Stimulated activated naive CD4-positive, alpha-beta T cell treated with Interleukin-2 at 50 U/mL for 16 hours (primary cell): ENCODE measurements at regions not wholly inside any gene's neighbourhood (a gene's known extent, or its start where the extent isn't known, plus 50 kb on each side); places are given as distances from the start of the nearest gene placed in this dataset.

Experiments
- DNase-seq: peaks from one replicate; lab custom pipeline; 2025; lab: John Stamatoyannopoulos, UW

- DNase-seq, result no peak
These were observed 181.8 kb upstream of the KIAA1217 start for GRCh38 chr10:24027107-24027506.

- no peak for DNase-seq
These were observed 174.4 kb upstream of the KIAA1217 start for GRCh38 chr10:24034571-24034970.

DNA sequence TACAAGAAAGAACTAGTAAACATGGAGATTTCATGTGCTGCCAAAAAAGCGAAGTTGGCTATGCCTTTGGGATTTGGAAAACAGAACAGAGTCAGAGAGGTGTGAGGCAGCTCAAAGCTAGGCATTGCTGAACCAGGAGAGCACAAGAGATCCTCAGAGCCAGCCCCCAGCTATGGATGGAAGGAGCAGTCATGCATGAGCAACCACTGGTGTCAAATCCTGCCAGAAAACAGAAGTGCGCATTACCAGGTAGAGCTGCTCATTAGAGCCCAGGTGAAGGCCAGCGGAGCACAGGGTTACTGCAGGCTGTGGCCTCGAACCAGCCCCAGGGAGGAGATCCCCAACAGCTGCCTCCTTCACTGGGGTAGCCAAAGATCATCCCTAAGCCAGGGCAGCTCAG is 173.2 kb upstream of the KIAA1217 start:
- no peak for DNase-seq

DNA sequence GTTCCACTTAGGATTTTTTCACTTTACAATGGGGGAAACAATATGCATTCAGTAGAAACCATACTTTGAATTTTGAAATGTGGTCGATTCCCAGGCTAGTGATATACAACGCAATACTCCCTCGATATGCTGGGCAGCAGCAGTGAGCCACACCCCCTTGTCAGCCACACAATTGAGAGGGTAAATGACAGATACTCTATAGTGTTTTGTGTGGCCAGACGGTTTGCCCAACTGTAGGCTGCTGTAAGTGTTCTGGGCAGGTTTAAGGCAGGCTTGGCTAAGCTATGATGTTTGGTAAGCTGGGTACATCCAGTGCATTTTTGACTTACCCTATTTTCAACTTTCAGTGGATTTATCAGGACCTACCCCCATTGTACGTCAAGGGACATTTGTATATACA is 169.6 kb upstream of the KIAA1217 start:
- no peak for DNase-seq

GRCh38 chr10:24039897-24040296 is 169.0 kb upstream of the KIAA1217 start:
- DNase-seq, result no peak

- no peak for DNase-seq
These were observed 167.9 kb upstream of the KIAA1217 start for GRCh38 chr10:24041034-24041433.

DNA sequence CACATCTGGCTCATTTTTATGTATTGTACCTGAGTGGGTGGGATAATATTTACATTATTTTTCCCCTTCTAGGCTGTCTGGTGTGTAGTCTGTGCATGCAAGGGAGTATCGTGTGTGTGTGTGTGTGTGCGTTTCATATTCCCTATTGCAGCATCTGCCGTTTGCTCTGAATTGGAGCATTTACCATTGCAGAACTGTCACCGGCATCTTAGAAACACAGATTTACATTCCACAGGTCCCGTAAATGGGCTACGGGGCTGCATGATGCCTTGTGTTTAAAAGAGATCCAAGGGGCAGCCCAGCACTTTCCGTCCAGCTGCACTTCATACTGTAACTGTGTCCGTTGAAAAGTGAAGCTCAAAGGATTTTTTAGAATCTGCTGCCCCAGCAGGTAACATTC is 167.1 kb upstream of the KIAA1217 start:
- DNase-seq, result no peak

GRCh38 chr10:24042884-24043283 is 166.1 kb upstream of the KIAA1217 start:
- DNase-seq, result no peak

DNA sequence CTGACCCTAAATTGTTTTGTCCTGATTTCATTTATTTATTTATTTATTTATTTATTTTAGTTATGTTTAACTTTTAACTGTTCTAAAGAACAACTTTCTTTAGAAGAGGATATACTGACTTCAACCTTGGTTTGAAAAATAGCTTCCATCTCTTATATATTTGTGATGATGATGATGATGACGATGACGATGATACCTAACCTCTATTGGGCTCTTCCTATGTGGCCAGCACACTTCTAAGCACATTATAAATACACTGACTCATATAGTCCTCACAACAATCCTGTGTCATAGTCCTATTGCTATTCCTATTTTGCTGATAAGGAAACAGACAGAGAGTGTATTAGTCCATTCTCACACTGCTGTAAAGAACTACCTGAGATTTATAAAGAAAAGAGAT is 162.9 kb upstream of the KIAA1217 start:
- DNase-seq, result no peak

DNA sequence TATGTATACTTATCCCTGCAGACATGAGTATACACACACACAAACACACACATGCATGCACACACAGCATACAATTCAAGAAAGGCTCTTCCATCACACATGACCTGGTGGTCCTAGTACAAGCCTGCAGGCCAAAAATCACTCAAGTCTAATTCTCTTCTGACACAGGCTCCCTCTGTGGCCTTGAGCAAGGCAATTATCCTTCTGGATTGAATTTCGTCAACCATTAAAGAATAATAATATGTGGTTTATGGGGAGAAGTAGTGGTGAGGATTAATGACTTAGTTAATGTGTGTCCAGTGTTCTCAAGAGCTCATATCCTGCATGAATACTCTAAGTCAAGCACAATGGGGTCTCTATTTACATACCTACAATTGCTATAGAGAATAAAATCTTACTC is 161.8 kb upstream of the KIAA1217 start:
- DNase-seq, result no peak

DNA sequence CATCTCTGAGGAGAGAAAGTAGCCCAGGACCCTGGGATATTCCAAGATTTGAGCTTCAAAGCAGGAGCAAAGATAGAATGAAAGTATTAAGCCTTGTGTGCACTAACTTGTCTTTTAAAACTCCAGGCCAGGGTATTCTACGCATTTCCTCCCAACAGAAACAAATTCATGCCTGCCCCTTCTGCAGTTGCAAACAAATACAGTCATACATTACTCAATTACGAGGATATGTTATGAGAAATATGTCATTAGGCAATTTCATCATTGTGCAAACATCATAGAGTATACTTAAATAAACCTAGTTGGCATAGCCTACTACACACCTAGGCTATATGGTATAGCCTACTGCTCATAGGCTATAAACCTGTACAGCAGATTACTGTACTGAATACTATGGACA is 154.5 kb upstream of the KIAA1217 start:
- DNase-seq, result no peak

DNA sequence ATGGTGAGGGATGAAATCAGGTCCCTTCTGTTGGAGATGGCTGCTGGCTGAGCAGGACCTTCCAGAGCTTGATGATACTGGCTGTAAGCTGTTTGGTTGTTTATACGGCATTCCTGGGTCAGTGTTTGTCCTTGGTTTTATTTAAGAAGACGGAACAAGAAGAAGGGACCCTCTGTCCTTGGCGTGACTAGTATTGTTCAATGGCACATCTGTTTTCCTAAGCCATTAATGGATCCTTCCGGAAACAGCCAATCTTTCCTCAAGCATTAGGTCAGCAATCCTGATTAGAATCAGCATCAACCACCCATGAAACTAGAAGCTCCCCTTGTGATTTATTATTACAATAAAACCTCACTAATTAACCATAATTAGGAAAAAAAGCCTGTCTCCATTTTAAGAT is 128.7 kb upstream of the KIAA1217 start:
- DNase-seq, result no peak

GRCh38 chr10:24086296-24087086 is 122.4 kb upstream of the KIAA1217 start:
- DNase-seq, result no peak

DNA sequence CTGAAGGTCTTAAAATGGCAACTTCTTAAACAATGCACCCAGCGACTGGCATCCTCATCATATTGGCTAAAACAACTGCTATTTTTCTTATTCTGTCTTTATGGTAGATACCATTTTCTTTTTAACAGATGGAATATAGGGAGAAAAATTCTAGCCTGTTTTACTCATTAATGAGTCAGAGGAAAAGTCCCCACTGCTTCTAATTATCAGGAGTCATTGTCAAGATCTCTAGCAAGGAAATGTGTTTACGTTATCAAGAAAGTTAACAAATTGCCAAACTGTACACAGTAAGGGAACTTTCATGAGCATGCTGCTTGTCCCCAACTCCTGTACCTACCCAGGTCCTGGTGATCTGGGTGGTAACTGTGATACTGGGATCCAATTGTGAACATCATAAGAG is 117.7 kb upstream of the KIAA1217 start:
- DNase-seq, result no peak

GRCh38 chr10:24096281-24096680 is 112.7 kb upstream of the KIAA1217 start:
- DNase-seq, result no peak

- no peak for DNase-seq
These were observed 111.2 kb upstream of the KIAA1217 start for GRCh38 chr10:24097751-24098207.

DNA sequence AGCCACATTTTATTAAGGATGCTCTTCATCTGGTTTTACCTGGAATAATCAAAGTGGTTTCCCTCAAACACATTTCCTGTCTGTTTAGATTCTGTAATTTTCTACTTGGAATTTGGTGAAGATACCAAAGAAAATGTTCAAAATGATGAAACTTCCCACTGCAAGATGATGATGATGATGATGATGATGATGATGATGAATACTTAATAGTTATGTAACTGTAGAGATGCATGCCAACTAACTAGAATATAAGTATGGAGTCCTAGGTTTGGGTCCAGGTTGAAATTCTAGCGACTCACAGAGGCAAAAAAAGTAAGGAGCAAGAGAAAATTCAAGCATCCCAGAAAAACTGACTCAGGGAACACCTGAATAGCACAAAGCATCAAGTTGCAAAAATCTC is 104.0 kb upstream of the KIAA1217 start:
- DNase-seq, result no peak

DNA sequence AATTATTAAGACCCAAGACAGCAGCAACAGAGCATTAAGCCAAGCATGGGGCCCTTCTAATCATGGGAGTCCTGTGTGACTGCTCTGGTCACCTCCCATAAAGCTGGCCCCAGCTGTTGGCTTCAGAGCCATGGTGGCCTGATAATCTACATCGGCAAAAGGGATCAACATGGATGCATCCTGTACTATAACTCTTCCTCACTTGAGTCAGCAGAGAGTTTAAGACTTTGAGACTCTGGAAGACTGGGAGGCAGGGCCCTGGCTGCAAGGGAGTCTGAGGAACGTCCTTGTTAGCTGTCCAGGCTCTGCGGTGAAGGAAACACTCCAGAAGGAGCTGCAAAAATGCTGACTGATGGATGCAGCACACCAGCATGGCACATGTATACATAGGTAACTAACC is 95.0 kb upstream of the KIAA1217 start:
- no peak for DNase-seq

- no peak for DNase-seq
These were observed 94.4 kb upstream of the KIAA1217 start for GRCh38 chr10:24114556-24114955.

DNA sequence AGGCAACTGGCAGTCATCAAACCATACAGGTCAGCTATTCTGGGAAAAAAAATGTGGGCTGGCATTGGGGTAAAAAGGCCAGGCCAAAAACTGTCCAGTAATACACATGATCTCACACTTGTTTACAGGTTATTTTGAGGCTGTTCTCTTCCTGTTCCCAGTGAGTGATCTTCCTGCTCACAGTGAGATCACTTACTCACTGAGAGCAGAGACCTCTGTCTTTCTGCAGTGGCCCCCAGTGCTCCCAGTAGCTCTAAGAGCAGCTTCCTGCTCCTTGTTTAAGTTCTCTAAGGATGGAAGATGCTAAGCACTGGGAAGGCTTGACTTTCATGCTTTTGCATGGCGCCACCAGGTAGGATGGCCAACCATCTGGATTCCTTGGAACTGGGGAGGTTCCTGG is 93.5 kb upstream of the KIAA1217 start:
- DNase-seq, result no peak

DNA sequence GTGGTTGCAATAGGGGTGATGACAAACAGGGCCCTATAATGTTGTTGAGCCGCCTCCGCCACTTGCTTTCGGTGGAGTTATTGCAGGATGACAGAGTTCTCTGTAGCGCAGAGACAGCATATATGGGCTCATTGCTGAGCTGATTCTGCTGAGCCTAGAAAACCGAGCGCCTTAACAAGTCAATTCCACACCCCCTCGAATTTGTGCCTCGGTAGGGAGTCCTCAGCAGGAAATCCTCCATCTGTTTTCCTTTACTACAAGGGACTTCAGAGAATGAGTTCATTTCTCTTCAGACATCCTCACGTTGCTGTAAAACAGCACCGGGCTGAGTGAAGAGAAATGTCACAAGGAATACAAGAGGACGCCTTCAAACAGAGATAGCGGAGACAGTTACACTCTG is 90.7 kb upstream of the KIAA1217 start:
- DNase-seq, result no peak

- DNase-seq, result no peak
These were observed 89.0 kb upstream of the KIAA1217 start for GRCh38 chr10:24119896-24120295.

DNA sequence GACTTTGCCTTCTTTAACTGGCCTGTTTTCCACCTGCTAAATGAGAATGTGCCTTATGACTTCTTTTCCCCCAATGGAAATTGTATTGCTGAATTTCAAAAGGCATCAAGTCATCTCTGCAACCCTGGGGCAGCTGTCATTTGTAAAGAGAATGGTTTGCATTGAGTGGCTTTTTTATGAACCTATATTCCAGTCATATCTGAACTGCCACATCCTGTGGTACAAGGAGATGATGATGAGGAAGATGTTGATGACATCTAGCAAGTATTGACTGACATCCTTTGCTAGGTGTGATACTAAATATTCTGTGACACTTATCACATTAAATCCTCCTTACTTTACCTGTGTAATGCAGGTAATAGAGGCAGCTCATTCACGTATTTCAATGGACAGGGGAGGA is 88.3 kb upstream of the KIAA1217 start:
- DNase-seq, result no peak

- no peak for DNase-seq
These were observed 81.4 kb upstream of the KIAA1217 start for GRCh38 chr10:24127516-24127915.
